HepG2 (cell line): ENCODE measurements at regions not wholly inside any gene's neighbourhood (a gene's known extent, or its start where the extent isn't known, plus 50 kb on each side); places are given as distances from the start of the nearest gene placed in this dataset.

Source experiments
- BRF2 ChIP-seq: sonication (generic); formaldehyde crosslinking; IDR thresholded peaks from 2 replicates; pipeline ENCODE4 v1.8.1; 2022; ENCODE audit warnings: mild to moderate bottlenecking, missing genetic modification reagents
- DMTF1 ChIP-seq: sonication (generic); formaldehyde crosslinking; IDR thresholded peaks from 2 replicates; pipeline ENCODE4 v1.4.0; 2020; ENCODE audit warnings: mild to moderate bottlenecking, missing genetic modification reagents
- ESRRA ChIP-seq: sonication (generic); formaldehyde crosslinking; IDR thresholded peaks from 2 replicates; pipeline ENCODE4 v1.5.1; 2020; ENCODE audit warnings: mild to moderate bottlenecking, low read depth, missing genetic modification reagents
- MED1 ChIP-seq: sonication (generic); formaldehyde crosslinking; IDR thresholded peaks from 2 replicates; pipeline ENCODE4 v1.4.0; 2020; ENCODE audit warnings: missing genetic modification reagents
- SNAPC2 ChIP-seq: sonication (generic); formaldehyde crosslinking; IDR thresholded peaks from 2 replicates; pipeline ENCODE4 v1.8.1; 2022; ENCODE audit warnings: mild to moderate bottlenecking, missing genetic modification reagents
- ZNF652 ChIP-seq: IDR thresholded peaks from 2 replicates; pipeline ENCODE4 v1.6.1; 2016; ENCODE audit warnings: low read depth, borderline replicate concordance
- TF ChIP-seq, protein P1 (sequence below): sonication (generic); formaldehyde crosslinking; IDR thresholded peaks from 2 replicates; pipeline ENCODE4 v1.5.0; 2020; ENCODE audit warnings: mild to moderate bottlenecking, missing genetic modification reagents, moderate library complexity

DNA sequence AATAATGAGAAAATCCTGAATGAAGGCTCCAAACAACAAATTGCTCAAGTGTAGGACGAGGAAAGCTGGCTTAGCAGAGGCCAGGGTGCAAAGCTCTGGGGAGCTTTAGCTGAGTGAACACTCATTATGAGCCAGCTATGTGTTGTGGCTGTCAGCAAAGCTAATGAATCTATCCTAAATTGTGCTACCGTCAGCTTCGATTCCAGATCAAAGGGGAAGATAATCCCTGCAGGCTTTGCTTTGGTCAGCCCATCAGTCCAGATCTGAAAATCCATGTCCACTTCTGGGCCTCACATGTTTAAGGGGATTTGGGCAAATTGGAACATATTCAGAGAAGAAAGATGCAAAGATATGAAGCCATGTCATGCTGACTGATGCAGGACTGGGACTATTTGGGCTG, 180.9 kb upstream of the ZBED5 start:
- TF ChIP-seq MED1 (no peak), ZNF652 (CRISPR knock-in tag) (no peak), DMTF1 (CRISPR knock-in tag) (no peak), SNAPC2 (CRISPR knock-in tag) (no peak), BRF2 (no peak), ESRRA (no peak)
- TF ChIP-seq, protein P1, sequence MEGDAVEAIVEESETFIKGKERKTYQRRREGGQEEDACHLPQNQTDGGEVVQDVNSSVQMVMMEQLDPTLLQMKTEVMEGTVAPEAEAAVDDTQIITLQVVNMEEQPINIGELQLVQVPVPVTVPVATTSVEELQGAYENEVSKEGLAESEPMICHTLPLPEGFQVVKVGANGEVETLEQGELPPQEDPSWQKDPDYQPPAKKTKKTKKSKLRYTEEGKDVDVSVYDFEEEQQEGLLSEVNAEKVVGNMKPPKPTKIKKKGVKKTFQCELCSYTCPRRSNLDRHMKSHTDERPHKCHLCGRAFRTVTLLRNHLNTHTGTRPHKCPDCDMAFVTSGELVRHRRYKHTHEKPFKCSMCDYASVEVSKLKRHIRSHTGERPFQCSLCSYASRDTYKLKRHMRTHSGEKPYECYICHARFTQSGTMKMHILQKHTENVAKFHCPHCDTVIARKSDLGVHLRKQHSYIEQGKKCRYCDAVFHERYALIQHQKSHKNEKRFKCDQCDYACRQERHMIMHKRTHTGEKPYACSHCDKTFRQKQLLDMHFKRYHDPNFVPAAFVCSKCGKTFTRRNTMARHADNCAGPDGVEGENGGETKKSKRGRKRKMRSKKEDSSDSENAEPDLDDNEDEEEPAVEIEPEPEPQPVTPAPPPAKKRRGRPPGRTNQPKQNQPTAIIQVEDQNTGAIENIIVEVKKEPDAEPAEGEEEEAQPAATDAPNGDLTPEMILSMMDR (CRISPR knock-in tag): no peak
